Head of caudate nucleus (tissue), 42 donors: ENCODE measurements at regions not wholly inside any gene's neighbourhood (a gene's known extent, or its start where the extent isn't known, plus 50 kb on each side); places are given as distances from the start of the nearest gene placed in this dataset.

ENCODE experiments used
- DNase-seq, 42 donors: peaks; one replicate each; pipeline versions ENCODE4 v3.0.0 to v3.0.0-alpha.2; 2020 to 2021; ENCODE audit warnings: mixed read lengths in 7 of 42
- intact Hi-C: fragments of 100-400 bp; cut with DNase I; formaldehyde crosslinking; loops from one replicate; pipeline ENCODE4 v1.15.0; 2022

DNA sequence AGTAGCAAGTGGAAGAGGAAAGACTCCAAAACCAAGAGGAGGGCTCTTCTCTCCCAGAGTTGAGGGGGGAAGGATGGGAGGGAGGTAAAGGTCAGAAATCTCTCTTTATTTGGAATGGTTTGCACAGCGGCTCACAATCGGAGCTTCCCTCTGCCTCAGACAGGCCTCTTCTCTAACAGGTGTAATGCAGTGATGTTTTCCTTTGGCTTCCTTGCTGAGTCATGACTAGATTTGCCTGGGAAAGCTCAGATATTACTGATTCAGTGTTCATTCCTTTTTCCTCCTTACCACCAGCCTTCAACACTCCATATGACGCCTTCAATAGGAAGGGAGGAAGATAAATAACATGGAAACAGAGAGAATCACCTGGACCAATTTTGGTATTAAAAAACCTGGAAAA is 136.6 kb downstream of the RNF152 start:
- intact Hi-C loops: no loop called here
- DNase-seq: no peak

- DNase-seq: no peak
- intact Hi-C loops: no loop called here
Measured at GRCh38 chr18:61755555-61755954, 137.3 kb downstream of the RNF152 start.

- intact Hi-C loops: no loop called here
- no peak for DNase-seq
Measured at GRCh38 chr18:61754039-61754583, 138.7 kb downstream of the RNF152 start.

DNA sequence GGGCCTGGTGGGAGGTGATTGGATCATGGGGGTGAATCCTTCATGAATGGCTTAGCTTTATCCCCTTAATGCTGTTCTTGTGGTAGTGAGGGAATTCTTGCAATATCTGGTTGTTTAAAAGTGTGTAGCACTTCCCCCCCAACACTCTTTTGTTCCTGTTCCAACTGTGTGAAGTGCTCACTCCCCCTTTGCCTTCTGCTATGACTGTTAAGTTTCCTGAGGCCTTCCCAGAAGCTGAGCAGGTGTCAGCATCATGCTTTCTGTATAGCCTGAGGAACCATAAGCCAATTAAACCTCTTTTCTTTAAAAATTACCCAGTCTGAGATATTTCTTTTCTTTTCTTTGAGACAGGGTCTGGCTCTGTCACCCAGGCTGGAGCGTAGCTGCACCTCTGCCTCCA is 139.4 kb downstream of the RNF152 start:
- no peak for DNase-seq
- intact Hi-C loops: no loop called here

- no peak for DNase-seq
- intact Hi-C loops: no loop called here
Measured at GRCh38 chr18:61752973-61753372, 139.8 kb downstream of the RNF152 start.

DNA sequence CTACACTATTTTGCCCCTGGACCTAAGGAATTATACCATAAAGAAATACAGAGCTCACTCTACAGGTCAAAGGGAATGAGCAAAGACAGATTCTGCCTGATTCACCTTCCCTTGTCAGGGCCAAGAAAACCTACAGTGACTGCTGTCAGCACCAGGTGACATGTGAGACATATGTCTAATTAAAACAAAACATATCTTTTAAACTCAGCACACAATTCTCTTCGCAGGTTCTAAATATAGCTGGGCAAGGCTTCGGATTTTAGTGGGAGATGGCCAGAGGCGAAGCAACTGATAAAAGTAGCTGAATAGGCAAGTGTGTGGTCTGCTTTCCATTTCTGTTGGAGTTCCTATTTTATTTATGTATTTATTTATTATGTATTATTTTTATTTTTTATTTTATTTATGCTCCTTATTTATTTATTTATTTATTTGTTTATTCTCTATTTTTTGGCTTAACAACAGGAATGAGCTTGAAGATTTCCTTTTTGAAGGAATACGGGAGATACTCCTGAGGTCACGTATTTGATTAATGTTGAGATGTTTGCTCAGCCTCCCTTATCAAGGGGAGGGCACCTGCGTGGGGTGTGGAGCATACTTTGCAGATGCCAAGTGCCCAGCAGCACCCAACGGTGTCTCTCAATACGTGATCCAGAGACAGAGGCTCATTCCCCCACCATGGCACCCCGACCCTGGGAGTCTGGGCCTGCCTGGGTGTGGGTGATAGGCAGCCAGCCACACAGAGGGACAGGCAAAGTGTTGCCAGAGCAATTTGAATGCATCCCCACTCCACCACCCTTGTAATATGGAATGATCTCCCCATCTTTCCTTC is 141.8 kb downstream of the RNF152 start:
- intact Hi-C loops: no loop called here
- DNase-seq: no peak

DNA sequence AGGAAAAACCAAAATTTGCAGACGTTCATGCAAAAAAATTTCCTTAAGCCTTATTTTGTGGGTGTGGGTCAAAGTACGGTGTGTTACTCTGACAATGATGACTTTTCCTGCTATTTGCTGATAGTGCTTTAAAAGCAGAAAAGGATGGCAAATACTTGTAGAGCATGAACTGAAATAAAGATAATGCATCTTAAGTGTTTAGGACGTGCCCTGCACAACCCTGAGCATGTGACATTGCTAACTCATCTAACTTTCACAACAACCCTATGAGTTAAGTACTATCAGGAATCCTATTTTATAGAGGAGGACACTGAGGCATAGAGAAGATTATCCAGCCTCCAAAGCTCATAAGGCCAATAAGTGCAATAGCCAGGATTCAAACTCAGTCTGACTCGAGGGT is 143.3 kb downstream of the RNF152 start:
- intact Hi-C loops: no loop called here
- DNase-seq: no peak

GRCh38 chr18:61749031-61749430 is 143.8 kb downstream of the RNF152 start:
- intact Hi-C loops: no loop called here
- no peak for DNase-seq

GRCh38 chr18:61748004-61748403 is 144.8 kb downstream of the RNF152 start:
- DNase-seq: no peak
- intact Hi-C loops: no loop called here

GRCh38 chr18:61743775-61744531 is 148.9 kb downstream of the RNF152 start:
- intact Hi-C loops: no loop called here
- peak in 3 of 42 donors; percentile 16 to 51 (median 22) for DNase-seq

DNA sequence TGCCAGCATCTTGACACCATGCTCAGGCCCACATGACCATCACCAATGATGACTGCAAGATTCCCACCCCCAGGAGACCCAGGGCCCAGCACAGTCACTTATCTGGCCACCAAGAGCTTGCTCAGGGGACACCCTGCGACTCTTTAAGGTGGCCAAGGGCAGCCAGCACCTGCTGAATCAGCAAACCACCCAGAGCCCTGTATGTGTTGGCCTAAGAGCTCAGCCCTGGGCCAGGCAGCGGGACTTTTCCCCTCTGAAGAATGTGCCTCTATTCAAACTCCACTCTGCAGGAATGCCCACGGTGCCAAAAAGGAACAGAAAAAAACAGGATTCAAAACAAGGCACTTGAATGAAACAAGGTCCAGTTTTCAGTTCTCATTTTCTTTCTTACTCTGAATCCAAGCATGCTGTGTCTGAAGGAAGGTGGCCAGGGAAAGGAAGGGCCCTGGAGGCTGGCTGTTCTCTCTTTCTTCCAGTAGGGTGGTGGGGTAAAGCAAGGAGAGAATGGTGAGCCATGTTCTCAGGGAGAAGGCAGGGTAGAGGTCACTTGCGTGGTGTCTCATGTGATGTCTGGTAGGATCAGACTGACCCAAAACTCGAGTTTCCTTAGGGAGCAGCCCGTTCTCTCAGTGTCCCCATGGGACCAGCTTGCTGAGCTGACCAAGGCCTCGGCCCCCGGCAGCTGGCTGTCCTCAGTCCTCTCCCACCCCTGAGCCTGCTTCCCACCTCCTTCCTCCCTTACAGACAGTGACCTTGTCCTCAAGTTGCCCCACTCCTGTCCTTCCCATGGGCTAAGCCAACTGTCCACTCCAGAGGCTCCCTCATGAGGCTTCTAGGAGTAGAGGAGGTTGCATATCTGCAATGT is 150.0 kb downstream of the RNF152 start:
- intact Hi-C loops: no loop called here
- DNase-seq: peak in 8 of 42 donors; percentile 7 to 51 (median 18)

GRCh38 chr18:61741881-61742454 is 150.8 kb downstream of the RNF152 start:
- DNase-seq: no peak
- intact Hi-C loops: no loop called here

DNA sequence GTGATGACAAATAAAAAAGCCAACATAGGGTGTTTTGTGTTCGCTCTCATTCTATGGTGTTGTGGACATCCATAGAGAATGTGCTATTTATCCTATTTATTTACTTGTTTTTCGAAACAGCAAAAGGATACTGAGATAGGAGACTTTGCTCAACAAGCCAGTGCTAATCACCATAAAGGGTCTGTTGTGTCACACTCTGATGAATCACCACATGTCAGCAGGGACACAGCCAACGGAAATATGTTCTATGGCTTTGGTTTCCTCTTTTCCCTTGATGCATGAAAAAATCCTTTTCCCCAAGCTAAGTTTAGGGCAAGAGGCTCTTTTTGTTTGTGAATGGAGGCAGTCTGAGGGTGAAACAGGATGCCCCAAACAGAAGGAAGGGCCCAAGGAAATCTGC is 154.3 kb downstream of the RNF152 start:
- intact Hi-C loops: no loop called here
- DNase-seq: no peak

DNA sequence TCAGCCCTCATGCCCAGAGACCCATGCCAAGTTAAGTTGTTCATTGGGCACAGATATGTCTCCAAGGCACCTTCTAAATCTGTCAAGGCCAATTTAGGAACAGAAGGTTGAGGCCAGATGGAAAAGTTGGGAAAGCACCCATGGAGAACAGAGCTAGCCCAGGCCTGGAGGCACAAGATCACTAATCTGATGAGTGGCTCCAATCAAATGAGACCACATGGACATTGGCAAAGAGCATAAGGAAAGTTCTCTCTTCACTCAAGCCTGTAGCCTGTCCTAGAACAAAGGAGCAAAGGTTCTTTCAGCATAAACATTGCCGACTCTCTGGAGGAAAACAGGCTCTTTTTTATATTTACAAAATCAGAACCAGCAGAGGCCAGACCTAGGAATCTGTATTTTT is 154.8 kb downstream of the RNF152 start:
- DNase-seq: no peak
- intact Hi-C loops: no loop called here

- intact Hi-C loops: no loop called here
- DNase-seq: no peak
Measured at GRCh38 chr18:61736133-61736532, 156.7 kb downstream of the RNF152 start.

- intact Hi-C loops: no loop called here
- DNase-seq: no peak
Measured at GRCh38 chr18:61735564-61736102, 157.2 kb downstream of the RNF152 start.

GRCh38 chr18:61734396-61734795 is 158.4 kb downstream of the RNF152 start:
- no peak for DNase-seq
- intact Hi-C loops: no loop called here

DNA sequence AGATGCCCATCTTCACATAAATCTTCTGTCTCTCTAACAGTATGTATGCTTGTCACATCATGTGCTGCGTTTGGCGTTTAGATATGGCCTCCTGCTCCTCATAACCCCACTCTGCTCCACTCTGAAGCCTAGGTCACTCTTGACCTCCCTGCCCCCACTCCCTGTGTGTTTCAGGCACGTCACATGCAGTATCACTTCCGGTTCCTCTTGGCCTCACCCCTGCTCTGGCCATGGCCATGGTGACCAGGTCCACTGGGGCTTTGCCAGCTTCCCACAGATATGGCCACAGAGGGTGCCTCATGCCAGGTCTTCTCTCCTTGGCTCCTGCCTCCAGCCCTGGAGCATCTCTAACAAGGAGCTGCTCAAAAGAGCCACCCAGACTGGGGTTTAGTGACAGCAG is 160.0 kb downstream of the RNF152 start:
- intact Hi-C loops: no loop called here
- DNase-seq: no peak
